HL-60 (cell line): ENCODE measurements at regions not wholly inside any gene's neighbourhood (a gene's known extent, or its start where the extent isn't known, plus 50 kb on each side); places are given as distances from the start of the nearest gene placed in this dataset.

ENCODE experiments used
- POLR2AphosphoS5 ChIP-seq: IDR thresholded peaks from 2 replicates; pipeline ENCODE4 v1.6.1; 2012; ENCODE audit warnings: low read depth
- TF ChIP-seq, protein P1 (sequence below): IDR thresholded peaks from one replicate; pipeline ENCODE4 v1.5.1; 2011; ENCODE audit warnings: low read length, control low read depth, inconsistent platforms; ENCODE audit not compliant: insufficient read depth

DNA sequence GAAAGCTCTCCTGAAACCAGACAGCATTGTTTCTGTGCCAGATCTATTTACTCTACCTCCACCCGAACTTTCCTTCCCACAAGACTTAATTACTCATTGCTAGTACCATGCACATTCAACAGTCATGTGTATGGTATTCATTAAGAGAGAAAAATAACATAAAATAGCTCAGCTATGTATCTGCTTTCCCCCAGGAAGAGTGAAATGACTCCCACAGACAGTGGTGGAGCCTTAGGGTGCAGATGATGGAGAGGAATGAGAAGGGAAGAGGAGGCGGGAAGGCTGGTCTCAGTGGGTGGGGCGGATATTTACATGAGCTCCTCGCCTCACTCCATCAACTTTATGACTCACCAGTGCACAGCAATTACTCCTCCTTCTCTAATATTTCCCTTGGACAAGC lies 724.5 kb downstream of the EPHA4 start:
- TF ChIP-seq, protein P1, sequence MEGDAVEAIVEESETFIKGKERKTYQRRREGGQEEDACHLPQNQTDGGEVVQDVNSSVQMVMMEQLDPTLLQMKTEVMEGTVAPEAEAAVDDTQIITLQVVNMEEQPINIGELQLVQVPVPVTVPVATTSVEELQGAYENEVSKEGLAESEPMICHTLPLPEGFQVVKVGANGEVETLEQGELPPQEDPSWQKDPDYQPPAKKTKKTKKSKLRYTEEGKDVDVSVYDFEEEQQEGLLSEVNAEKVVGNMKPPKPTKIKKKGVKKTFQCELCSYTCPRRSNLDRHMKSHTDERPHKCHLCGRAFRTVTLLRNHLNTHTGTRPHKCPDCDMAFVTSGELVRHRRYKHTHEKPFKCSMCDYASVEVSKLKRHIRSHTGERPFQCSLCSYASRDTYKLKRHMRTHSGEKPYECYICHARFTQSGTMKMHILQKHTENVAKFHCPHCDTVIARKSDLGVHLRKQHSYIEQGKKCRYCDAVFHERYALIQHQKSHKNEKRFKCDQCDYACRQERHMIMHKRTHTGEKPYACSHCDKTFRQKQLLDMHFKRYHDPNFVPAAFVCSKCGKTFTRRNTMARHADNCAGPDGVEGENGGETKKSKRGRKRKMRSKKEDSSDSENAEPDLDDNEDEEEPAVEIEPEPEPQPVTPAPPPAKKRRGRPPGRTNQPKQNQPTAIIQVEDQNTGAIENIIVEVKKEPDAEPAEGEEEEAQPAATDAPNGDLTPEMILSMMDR, result no peak
- TF ChIP-seq POLR2AphosphoS5, result no peak
